Left ventricle myocardium superior (tissue), 1 donor: ENCODE measurements at regions not wholly inside any gene's neighbourhood (a gene's known extent, or its start where the extent isn't known, plus 50 kb on each side); places are given as distances from the start of the nearest gene placed in this dataset.
"Not testable (repeated sequence)": the region's sequence is repeated elsewhere in the genome, so short reads cannot be mapped to it uniquely, and the experiment has no call there.

Source experiments
- ATAC-seq: fragments of 200-7000 bp; cut with Tn5 transposase; one replicate; pipeline ENCODE4 v1.9.1; 2020; ENCODE audit warnings: mild to moderate bottlenecking, moderate library complexity
- DNase-seq: peaks from one replicate; pipeline ENCODE4 v3.0.0-alpha.2; 2020
- intact Hi-C: fragments of 100-400 bp; cut with micrococcal nuclease; formaldehyde crosslinking; loops from one replicate; pipeline ENCODE4 v1.11.0; 2022
- donor health status: DM: no; HTN: yes; CAD: no; lungs with severe emphysema.

DNA sequence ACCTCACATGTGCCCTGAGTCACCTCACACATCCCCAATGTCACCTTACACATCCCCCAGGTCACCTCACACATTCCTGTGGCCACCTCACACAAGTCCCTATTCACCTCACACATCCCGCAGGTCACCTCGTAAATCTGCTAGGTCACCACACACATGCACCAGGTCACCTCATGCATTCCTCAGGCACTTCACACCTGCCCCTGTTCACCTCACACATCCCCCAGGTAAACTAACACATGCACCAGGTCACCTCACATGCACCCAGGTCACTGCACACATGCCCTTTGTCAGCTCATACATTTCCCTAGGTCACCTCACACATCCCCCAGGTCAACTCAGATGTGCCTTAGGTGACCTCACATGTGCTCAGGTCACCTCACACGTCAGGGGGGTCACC, 639.8 kb downstream of the TMEM121 start:
- ATAC-seq (no peak), DNase-seq (no peak)
- intact Hi-C loops = no loop called here

DNA sequence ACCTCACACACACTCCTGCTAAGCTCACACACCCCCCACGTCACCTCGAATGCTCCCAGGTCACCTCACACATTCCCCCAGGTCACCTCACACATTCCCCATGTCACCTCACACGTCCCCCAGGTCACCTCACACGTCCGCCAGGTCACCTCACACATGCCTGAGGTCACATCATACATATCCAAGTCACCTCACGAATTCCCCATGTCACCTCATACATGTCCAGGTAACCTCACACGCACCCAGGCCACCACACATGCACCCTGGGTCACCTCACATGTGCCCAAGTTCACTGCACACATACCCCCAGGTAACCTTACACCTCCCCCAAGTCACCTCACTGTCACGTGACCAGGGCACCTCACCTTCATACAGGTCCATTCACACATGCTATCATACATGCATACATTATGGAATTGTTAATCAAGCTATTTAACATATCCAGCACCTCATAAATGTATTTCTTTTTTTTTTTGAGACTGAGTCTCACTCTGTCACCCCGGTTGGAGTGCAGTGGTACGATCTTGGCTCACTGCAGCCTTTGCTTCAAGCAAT, 640.3 kb downstream of the TMEM121 start:
- ATAC-seq = no peak
- intact Hi-C loops = no loop called here
- no peak for DNase-seq

DNA sequence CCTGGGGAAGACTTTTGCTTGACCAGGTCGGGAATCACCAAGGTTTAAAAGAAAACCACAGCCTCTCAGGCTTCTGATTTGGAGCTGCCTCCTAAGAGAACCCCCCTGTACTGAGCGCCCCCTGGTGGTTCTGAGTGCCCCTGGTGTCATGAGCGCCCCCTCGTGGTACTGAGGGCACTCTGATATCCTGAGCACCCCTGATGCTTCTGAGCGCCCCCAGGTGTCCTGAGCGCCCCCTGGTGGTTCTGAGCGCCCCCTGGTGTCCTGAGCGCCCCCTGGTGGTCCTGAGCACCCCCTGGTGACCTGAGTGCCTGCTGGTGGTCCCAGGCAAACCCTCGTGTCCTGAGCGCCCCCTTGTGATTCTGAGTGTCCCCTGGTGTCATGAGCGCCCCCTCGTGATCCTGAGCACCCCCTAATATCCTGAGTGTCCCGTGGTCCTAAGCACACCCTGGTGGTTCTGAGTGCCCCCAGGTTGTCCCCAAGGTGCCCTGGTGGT, 643.8 kb downstream of the TMEM121 start:
- peak; percentile 33 for DNase-seq
- intact Hi-C loops, ATAC-seq: not testable (repeated sequence)

DNA sequence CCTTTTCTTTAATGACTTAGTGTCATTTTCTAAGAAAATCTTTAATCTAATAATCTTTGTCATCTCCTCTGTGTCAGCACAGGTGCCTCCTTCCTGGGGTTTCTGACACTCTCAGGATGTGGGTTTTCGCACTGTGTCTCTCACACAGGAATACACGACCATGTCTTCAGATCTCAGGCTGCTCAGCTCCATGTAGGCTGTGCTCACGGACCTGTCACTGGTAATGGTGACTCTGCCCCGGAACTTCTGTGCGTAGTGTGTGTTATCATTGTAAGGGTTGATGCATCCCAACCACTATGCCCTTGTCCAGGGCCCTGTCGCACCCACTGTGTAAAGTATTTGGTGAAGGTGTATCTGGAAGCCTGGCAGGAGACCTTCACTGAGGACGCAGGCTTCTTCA, 647.8 kb downstream of the TMEM121 start:
- DNase-seq = no peak
- intact Hi-C loops = no loop called here

DNA sequence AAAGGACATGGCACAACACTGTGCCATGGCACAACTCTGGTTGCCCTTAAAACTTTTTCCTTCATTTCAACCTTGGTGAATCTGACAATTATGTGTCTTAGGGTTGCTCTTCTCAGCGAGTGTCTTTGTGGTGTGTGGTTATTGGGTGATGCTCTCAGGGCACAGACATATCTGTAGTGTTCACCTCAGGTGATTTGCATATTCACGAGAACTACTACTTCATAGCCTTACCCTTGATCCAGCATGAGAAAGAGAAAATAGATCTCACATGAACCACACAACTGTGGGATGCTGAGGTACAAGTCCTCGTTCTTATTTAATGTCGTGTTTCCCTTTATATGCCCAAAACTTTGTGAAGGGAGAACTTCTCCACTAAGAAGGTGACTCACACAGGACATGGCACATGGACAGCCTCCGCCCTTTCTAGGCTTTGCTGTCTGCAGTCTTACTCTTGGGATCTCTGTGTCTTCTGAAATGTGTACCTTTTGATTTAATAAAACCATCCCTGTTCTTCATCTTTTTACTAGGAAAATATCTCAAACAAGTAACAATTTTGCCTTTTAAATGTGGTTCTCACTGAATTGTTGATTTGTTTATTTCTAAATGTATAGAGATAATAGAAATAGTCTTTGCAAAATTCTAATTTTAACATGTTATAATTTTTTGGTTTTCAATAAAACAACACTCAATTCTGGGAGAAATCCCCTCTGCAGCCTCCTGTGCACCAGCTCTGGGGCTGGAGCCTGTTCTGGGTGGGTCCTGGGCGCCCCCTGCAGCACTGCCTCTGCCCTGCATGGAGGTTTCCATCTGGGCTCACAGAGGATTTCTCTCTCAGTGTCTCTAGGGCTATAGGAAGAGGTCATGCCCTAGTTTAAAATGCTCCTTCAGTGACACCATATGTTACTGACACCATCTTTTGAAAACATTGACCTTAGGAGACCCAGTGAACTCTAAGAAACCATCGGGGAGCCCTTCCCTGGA, 651.2 kb downstream of the TMEM121 start:
- DNase-seq, ATAC-seq, intact Hi-C loops: not testable (repeated sequence)

More for the DNA sequence above, 647.8 kb downstream of the TMEM121 start:
- no peak for ATAC-seq

DNA sequence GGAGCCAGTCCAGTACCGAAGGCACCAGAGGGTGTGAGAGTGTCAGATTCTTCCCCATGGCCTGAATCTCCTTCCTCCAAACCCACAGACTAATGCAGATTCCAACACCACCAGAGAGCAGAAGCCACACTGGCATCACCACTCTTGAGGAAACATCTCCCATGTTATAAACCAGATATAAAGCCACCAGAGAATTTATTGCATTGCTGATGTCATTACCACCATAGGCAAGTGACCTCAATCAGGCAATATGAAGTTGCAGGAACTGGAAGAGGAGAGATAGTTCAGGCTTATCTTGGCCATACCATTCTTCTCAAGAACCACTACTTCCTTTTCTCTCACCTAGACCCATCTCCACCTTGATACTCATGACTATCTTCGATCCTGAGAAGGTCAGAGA, 653.4 kb downstream of the TMEM121 start:
- intact Hi-C loops = no loop called here
- ATAC-seq = no peak
- DNase-seq = no peak

DNA sequence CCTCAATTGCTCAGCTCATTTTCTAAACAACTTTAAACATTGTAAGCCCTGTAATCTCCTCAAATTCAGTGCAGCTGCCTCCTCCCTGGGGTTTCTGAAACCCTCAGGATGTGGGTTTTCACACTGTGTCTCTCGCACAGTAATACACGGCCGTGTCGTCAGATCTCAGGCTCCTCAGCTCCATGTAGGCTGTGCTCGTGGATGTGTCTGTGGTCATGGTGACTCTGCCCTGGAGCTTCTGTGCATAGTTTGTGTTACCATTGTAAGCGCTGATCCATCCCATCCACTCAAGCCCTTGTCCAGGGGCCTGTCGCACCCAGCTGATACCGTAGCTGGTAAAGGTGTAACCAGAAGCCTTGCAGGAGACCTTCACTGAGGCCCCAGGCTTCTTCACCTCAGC, 658.4 kb downstream of the TMEM121 start:
- DNase-seq, intact Hi-C loops: not testable (repeated sequence)

DNA sequence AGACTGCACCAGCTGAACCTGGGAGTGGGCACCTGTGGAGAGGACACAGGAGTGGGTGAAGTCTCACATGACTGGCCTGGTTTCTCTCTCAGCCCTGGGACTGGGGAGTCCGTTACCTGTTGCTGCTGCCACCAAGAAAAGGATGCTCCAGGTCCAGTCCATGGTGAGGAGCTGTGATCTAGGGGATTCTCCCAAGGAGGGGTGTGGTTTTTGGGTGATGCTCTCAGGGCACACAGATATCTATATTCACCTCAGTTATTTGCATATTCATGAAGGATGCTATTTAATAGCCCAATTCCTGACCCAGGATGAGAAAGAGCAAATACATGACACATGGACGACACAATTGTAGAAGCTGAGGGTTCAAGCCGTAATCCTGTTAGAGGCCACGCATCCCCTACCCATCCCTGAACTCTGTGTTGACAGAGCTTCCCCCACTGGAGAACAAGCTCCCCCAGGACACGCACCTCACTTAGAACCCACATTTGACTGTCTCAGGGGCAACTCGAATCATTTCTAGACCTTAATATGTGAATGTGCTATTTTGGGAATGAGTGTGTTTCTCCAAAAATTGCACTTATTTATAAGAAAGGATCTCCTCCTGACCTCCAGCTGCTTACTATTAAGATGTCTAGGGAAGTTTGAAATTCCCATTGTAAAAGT, 658.9 kb downstream of the TMEM121 start:
- intact Hi-C loops = not testable (repeated sequence)

More for the DNA sequence above, 658.4 kb downstream of the TMEM121 start:
- ATAC-seq = not testable (repeated sequence)

DNA sequence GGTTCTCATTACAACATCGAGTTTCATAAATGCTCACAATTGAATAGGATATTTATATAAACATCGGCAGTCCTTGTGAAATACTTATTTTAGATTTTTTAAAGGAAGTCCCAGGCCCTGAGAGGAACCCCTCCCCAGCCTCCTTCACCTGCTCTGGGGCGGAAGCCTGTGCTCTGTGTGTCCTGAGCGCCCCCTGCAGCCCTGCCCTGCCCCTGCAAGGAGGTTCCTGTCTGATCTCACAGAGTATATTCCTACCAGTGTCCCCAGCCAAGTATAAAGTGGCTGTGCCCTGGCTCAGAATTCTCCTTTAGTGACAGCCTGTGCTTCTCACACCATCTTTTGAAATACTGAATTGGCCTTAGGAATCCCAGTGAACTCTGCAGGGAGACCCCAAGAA, 659.5 kb downstream of the TMEM121 start:
- no peak for DNase-seq
- intact Hi-C loops = no loop called here
- no peak for ATAC-seq

More for the DNA sequence above, 658.9 kb downstream of the TMEM121 start:
- ATAC-seq, DNase-seq: not testable (repeated sequence)

DNA sequence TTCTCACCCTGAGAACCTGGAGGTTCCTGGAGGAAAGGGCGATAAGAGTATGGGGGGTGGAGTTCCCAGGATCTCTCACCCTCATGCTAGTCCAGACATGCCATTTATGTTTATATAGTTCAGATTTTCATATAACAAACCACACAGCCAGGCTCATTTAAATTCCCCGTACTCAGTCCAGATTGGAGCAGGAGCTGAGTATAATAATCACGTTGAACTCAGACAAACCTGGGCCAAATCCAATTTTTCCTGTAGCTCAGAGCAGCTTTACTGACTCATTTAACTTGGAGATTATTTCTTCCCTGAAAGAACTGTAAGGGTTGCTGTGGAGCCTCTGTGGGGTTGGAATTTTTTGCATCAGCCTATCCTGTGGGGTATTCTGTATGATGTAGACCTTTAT, 660.8 kb downstream of the TMEM121 start:
- DNase-seq (no peak), ATAC-seq (no peak)
- intact Hi-C loops = no loop called here

DNA sequence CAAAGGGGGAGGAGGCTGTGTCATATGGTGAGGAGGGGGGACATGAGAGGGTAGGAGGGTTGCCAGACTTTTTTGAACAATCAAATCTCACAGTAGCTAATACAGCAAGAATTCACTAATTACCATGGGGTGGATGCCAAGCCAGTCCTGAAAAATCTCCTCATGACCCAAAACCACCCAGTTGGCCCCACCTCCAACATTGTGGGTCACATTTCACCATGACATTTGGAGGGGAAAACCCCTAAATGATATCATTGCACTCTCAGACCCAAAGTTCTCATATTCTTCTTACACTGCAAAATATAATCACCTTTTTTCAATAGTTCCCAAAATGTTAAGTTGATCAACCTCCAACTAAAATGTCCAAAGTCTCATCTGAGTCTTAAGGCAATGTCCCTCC, 666.3 kb downstream of the TMEM121 start:
- DNase-seq, intact Hi-C loops, ATAC-seq: not testable (repeated sequence)

DNA sequence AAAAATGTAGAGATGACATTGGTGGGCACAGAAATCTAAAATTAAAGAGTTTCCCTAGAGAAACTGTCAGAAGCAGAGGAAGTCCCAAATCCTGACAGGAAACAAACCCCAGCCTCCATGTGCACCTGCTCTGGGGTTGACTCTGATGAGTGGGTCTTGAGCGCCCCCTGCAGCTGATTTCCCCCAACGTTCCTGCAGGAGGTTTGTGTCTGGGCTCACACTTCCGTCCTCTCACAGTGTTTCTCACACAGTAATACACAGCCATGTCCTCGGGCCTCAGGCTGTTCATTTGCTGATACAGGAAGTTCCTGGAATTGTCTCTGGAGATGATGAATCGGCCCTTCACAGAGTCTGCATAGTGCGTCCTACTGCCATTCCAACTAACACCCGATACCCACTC, 670.1 kb downstream of the TMEM121 start:
- intact Hi-C loops, DNase-seq, ATAC-seq: not testable (repeated sequence)

DNA sequence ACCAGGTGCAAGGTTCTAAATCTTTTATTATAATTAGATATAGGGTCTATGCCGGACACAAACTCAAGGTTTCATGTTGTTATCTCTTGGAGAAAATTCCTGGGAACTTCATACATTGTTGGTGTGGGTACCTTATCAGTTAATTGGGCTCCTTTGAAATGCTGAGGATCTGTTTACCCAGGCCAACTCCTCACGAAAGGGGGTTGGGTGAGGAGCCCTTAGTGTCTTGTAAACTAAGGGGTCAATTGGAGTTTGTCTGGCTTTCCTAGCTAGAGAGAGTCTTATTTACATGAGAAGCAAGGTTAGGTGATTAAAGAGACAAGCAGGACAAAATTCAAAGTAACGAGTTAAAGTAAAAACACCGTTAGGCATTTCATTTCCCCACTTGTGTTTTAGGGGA, 670.9 kb downstream of the TMEM121 start:
- ATAC-seq, intact Hi-C loops, DNase-seq: not testable (repeated sequence)

DNA sequence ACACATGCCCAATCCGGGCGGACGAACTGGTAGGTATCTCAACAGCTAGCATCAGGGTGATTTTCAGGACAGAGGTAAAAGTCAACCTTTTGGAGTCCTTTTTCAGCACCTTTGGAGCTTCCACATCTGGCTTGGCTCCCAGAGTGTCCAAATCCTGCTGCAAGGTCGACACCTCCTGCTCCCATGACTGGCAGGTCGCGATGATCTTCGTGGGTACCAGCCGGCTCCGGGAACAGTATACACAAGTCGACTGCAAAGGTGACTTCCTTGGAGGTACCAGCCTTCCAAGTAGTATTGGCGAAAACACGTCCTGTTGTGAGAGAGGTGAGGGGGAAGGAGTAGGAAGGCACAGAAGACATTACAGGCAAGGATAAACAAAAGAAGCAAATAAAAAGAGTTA, 672.7 kb downstream of the TMEM121 start:
- ATAC-seq (no peak), DNase-seq (no peak)
- intact Hi-C loops = no loop called here

DNA sequence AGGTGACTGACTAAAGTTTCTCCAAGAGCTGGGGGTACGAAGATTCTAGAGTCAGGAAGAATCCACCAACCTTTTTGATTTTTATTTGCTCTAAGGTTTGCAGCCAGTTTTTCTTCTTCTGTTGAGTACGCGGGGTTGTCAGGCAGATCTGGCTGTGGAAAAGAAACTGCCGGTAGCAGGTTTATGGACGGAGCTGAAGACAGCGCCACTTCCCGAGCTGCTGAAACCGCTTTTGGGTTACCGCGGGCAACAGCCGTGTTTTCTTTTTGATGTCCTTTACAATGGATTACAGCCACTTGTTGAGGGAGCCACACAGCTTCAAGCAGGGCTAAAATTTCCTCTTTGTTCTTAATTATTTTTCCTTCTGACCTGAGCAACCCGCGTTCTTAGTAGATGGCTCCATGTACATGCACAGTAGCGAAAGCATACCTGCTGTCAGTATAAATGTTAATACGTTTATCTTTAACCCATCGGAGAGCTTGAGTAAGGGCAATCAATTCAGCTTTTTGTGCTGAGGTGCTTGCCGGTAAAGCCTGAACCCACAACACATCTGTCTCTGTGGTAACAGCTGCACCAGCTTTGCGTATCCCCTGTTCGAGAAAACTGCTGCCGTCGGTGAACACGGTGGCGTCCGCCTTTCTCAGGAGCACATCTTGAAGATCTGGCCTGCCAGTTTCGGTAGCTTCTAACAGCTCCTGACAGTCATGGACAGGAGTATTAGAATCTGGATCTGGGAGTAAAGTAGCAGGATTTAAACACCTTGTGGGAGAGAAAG, 674.3 kb downstream of the TMEM121 start:
- intact Hi-C loops = no loop called here
- DNase-seq = no peak
- ATAC-seq = no peak

DNA sequence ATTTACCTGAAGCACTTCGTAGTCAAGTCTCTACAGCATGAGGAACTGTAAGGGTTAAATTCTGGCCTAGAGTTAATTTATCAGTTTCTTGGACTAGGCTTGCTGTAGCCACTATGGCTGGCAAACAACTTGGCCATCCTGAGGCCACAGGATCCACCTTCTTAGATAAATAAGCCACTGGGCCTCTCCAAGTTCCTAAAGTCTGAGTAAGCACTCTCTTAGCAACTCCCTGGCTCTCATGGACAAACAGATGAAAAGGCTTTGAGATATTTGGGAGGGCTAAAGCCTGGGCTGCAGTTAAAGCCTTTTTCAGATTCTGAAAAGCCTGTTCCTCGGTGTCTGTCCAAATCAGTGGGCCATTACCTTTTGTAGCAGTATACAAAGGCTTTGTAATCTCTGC, 675.0 kb downstream of the TMEM121 start:
- intact Hi-C loops = no loop called here
- ATAC-seq (no peak), DNase-seq (no peak)

DNA sequence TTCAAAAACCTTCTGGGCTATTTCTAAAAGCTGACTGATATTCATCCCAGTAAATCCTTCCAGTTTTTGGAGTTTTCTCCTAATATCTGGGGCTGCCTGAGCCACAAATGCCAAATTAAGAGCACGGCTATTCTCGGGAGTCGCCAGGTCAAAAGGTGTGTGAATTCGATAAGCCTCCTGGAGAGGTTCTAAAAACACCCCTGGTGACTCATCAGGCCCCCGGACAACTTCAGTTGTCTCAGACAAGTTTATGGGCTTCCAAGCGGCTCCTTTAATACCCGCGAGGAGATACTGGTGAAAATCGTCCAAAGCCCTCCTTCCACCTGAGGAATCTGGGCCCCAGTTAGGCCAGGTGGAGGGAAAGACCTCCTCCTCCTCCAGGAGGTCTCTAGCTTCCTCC, 677.1 kb downstream of the TMEM121 start:
- ATAC-seq (no peak), DNase-seq (no peak)
- intact Hi-C loops = no loop called here

DNA sequence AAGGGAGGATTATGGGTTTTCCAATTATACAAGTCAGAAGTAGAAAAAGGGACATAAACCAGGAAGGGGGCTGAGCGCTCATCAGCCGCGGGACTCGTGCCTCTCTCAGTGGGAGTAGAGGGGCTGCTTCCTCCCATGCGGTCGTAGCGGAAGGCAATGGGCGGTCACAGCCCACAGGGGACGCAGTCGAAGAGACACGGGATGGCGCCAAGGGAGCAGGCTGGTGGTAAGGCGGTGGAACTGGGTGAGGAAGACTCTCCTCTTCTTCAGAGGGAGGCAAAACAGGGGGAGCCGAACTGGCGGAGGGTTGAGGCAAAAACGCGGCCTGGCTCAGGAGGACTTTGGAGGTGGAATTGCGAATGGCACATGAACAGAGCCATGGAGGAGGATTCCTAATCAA, 677.7 kb downstream of the TMEM121 start:
- intact Hi-C loops = no loop called here
- no peak for DNase-seq
- no peak for ATAC-seq

DNA sequence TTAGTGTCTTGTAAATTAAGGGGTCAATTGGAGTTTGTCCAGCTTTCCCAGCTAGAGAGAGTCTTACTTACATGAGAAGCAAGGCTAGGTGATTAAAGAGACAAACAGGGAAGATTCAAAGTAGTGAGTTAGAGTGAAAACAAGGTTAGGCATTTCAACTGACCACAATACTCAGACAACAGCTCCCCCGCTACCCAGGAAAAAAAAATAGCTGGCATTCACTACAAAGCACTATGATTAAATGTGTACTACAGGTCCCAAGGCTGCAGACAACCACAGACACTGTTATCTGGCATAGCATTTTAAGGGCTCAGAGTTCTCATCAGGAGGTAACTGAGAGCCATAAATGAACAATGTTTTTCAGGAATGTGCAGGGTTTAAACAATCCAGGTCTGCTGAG, 680.9 kb downstream of the TMEM121 start:
- ATAC-seq = no peak
- intact Hi-C loops = no loop called here

More for the DNA sequence above, 680.9 kb downstream of the TMEM121 start:
- no peak for DNase-seq
